GM18519 (cell line): ENCODE measurements at regions not wholly inside any gene's neighbourhood (a gene's known extent, or its start where the extent isn't known, plus 50 kb on each side); places are given as distances from the start of the nearest gene placed in this dataset.

Source experiments
- ATAC-seq: cut with Tn5 transposase; IDR thresholded peaks from one replicate; pipeline ENCODE4 v1.9.1; 2021; ENCODE audit warnings: mild to moderate bottlenecking, moderate library complexity; ENCODE audit not compliant: unreplicated experiment, low FRiP score

- no peak for ATAC-seq
Observed at GRCh38 chr17:12568358-12569251, 97.1 kb upstream of the MYOCD start.

DNA sequence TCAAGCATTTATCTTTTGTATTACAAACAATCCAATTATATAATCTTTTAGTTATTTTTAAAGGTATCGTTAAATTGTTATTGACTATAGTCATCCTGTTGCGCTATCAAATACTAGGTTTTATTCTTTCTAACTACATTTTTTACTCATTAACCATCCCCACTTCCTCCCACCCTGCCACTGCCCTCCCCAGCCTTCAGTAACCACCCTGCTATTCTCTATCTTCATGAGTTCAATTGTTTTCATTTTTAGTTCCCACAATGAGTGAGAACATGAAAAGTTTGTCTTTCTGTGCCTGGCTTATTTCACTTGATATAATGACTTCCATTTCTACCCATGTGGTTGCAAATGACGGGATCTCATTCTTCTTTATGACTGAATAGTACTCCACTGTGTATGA is 94.1 kb upstream of the MYOCD start:
- no peak for ATAC-seq

DNA sequence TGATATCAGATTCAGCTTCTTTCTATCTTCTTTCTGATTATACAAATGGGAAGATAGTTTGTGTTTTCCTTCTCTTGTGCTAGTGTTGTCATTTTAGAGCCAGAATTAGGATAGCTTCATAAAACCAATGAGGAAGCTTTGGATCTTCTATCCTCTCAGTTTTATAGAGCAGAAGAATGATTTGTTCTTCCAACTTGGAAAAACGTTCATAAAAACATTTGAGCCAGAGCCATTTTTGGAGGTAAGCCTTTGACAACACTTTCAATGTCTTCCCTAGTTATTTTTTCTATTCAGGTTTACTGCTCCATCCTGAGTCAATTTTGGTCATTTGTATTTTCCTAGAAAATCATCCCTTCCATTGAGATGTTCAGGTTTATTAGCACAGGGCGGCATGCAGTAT is 91.2 kb upstream of the MYOCD start:
- ATAC-seq = no peak

GRCh38 chr17:12575641-12576040 is 90.0 kb upstream of the MYOCD start:
- ATAC-seq = no peak

GRCh38 chr17:12579288-12579687 is 86.4 kb upstream of the MYOCD start:
- no peak for ATAC-seq

- ATAC-seq = no peak
Observed at GRCh38 chr17:12580640-12581039, 85.0 kb upstream of the MYOCD start.

DNA sequence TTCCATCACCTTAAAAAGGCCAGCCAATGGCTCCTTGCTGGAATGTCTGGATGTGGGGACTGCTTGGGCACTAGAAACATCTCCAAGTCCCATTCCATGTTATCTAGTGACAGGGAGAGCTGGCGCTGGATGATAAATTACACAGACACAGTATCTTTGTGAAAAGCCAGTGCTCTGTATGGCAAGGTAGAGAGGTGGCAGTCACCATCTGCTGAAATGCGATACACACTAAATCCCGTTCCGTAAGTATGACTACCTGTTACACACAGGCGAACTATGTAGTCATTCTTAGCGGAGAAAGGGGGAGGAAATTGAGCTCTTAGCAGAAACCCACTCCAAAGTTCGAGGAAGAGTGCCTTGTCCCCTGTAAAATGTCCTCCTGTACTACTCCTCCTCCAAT is 81.0 kb upstream of the MYOCD start:
- no peak for ATAC-seq

GRCh38 chr17:12588531-12588930 is 77.2 kb upstream of the MYOCD start:
- no peak for ATAC-seq

GRCh38 chr17:12590417-12590816 is 75.3 kb upstream of the MYOCD start:
- no peak for ATAC-seq

DNA sequence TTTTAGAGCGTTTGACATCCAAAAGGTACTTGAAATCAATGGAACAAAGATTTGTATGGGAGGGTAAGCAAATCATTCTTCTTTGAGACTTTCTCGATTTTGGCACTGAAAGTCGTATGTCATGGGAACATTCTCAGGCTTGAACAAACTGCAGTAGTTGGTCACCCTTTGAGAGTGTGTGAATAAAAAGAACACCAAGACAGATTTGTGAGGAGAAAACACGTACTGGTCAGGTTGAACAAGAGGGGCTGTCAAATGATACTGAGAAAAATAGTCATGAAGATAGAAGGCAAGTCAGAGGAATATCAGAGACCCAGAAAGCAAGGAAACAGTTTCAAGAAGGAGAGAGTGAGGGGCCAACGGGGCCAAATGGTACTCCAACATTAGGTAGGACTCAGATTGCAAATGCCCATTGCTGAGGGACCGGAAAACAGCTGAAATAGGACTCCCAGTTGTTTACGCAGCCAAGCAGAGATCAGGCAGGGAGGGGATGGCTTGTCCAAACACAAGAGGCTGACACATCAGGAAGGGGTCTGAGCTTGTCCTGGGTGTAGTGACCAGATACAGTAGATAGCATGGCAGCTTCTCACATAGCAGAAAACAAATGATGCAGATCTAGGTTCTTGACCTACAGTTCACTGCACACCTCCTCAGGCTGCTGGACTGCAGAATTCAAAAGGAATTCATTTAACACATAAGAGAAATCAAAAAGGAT is 74.5 kb upstream of the MYOCD start:
- no peak for ATAC-seq

GRCh38 chr17:12592941-12593340 is 72.7 kb upstream of the MYOCD start:
- ATAC-seq = no peak

- ATAC-seq = no peak
Observed at GRCh38 chr17:12596961-12597360, 68.7 kb upstream of the MYOCD start.

DNA sequence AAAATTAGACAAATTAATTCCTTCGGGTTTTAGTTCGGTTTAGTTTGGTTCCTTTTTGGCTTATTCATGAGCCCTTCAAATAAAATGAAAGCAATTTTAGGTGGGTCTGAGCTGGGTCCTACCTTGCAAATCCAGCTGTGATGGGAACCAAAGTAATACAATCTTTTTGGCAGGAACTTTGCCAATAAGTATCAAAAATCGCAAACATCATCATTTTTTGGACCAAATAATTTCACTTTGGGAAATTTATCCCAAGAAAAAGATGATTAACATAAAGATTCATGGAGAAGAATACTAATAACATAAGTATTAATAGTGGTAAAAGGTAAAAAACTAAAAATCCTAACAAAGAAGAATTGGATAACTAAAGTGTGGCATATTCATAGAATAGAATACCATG is 67.8 kb upstream of the MYOCD start:
- no peak for ATAC-seq

DNA sequence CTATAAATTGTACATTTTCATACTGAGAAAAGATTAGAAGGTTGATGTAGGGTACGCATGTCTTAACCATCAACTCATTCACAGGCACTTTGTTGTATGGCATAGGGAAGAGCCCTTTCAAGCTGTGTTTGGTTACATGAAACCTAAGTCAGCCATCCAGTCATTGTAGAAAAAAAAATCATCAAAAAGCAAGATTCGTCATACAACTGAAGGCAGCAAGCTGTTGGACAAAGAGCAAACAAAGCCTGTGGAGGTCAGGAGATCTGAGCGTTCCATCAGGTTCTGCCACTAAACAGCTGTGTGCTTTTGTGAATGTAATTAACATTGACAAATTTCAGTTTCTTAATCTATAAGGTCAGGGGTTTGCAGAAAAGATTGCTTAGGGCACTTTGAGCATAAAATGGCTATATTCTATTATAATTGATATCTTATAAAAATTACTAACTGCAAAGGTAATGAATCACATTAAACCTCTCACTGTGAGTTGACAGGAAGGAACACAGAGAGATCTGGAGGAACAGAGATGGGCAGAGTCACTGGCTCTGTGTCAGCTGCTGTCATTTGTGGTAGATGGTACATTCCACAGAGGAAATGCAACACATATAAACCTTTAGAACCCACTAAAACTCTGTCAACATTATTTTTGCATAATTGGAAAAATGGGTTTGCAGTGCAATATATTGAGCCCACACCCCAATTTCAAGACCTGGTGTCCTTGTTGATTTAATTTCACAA is 66.3 kb upstream of the MYOCD start:
- no peak for ATAC-seq

GRCh38 chr17:12600349-12600748 is 65.3 kb upstream of the MYOCD start:
- ATAC-seq = no peak

GRCh38 chr17:12603566-12603965 is 62.1 kb upstream of the MYOCD start:
- ATAC-seq = no peak

DNA sequence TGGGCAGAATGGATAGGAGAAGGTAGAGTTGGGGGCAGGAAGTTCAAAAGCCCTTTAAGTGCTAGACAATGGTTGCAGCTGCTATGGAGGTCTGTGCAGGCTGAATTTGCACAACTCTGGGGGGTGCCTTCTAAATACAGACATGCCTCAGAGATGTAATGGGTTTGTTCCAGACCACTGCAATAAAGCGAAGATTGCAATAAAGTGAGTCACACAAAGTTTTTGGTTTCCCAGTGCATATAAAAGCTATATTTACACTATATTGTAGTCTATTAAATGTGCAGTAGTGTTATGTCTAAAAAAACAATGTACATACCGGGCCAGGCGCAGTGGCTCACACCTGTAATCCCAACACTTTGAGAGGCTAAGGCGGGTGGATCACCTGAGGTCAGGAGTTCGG is 60.5 kb upstream of the MYOCD start:
- ATAC-seq = no peak

DNA sequence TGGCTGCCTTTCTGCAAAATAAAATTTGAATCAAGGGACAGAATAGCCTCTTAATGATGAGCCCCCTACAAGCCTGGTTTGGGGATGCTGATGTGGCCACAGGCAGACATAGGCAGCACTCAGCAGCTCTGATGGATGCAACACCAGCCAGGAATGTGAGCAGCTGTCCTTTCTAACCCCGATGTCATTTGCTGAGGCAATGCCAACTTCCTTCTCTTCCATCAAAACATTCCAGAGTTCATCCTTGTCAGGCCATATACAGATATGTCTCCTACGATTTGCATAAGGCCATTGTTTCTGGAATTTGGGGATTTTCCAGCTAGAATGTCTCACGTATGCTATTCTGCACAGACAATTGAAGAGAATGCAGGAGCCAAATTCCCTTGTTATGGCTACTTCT is 52.1 kb upstream of the MYOCD start:
- no peak for ATAC-seq
